Vagina (tissue), 2 donors: ENCODE measurements at regions not wholly inside any gene's neighbourhood (a gene's known extent, or its start where the extent isn't known, plus 50 kb on each side); places are given as distances from the start of the nearest gene placed in this dataset.
A peak's percentile ranks its signal among the peaks of the same experiment; 100 is the strongest.

Experiments
- DNase-seq, 2 donors: peaks; one replicate each; pipeline ENCODE4 v3.0.0-alpha.2; 2017; ENCODE audit errors: extremely low spot score in 2 of 2
- H3K27ac ChIP-seq: fragments of 200-600 bp; sonication (generic); one replicate; pipeline ENCODE4 v1.5.1; 2019
- H3K27me3 ChIP-seq: fragments of 200-600 bp; sonication (generic); one replicate; pipeline ENCODE4 v1.5.1; 2019
- H3K36me3 ChIP-seq, 2 donors: fragments of 200-600 bp; sonication (generic); one replicate each; pipeline ENCODE4 v1.5.1; 2017 to 2019
- H3K4me1 ChIP-seq: fragments of 200-600 bp; sonication (generic); one replicate; pipeline ENCODE4 v1.5.1; 2019
- H3K4me3 ChIP-seq, 2 donors: fragments of 200-600 bp; sonication (generic); 1 replicate in 1 of 2; 2 replicates in 1 of 2; pipeline ENCODE4 v1.5.1; 2016 to 2019
- H3K9me3 ChIP-seq: fragments of 200-600 bp; sonication (generic); one replicate; pipeline ENCODE4 v1.5.1; 2019
- CTCF ChIP-seq, 3 experiments: fragments of 450-650 bp in 2 of 3; fragments of 200-600 bp in 1 of 3; sonication (generic) in 1 of 3; IDR thresholded peaks; one replicate each; pipeline ENCODE4 v1.5.1; 2017 to 2019; ENCODE audit warnings: antibody characterized with exemption in 3 of 3, mild to moderate bottlenecking in 2 of 3, moderate library complexity in 2 of 3
- POLR2A ChIP-seq, 2 donors: fragments of 450-650 bp; IDR thresholded peaks; one replicate each; pipeline ENCODE4 v1.6.1; 2017; ENCODE audit warnings: antibody characterized with exemption in 2 of 2, mild to moderate bottlenecking in 2 of 2, moderate library complexity in 2 of 2
- POLR2AphosphoS5 ChIP-seq, 2 donors: sonication (generic); formaldehyde crosslinking; IDR thresholded peaks; one replicate each; pipeline ENCODE4 v1.9.0; 2017; ENCODE audit warnings: antibody characterized with exemption in 2 of 2, mild to moderate bottlenecking in 2 of 2, low read depth in 1 of 2; ENCODE audit not compliant: insufficient read depth in 1 of 2
- intact Hi-C: fragments of 100-400 bp; cut with DNase I; formaldehyde crosslinking; loops from one replicate; pipeline ENCODE4 v1.15.1; 2023

GRCh38 chr6:166073082-166073481, 94.6 kb downstream of the TBXT start:
- Histone ChIP-seq H3K27ac (no peak overlapping the region), H3K4me3 (no peak overlapping the region), H3K9me3 (no peaks in the 10 kb centered on the region), H3K27me3 (no peaks in the 10 kb centered on the region), H3K4me1 (peaks cover 13% of the 10 kb centered on the region), H3K36me3 (no peaks in the 10 kb centered on the region)
- intact Hi-C loops = no loop called here
- no peak for DNase-seq
- TF ChIP-seq POLR2AphosphoS5 (IDR thresholded peaks at IDR 0.05; ENCODE audit: insufficient read depth in 1 of 2, low read depth in 1 of 2) (no peak), POLR2A (IDR thresholded peaks at IDR 0.05) (no peak), CTCF (IDR thresholded peaks at IDR 0.05) (no peak)

- Histone ChIP-seq H3K36me3 (no peaks in the 10 kb centered on the region), H3K27ac (no peak overlapping the region), H3K4me1 (no peaks in the 10 kb centered on the region), H3K4me3 (no peak overlapping the region), H3K27me3 (no peaks in the 10 kb centered on the region), H3K9me3 (no peaks in the 10 kb centered on the region)
- TF ChIP-seq POLR2A (IDR thresholded peaks at IDR 0.05) (no peak), POLR2AphosphoS5 (IDR thresholded peaks at IDR 0.05; ENCODE audit: insufficient read depth in 1 of 2, low read depth in 1 of 2) (no peak), CTCF (IDR thresholded peaks at IDR 0.05) (no peak)
- no peak for DNase-seq
- intact Hi-C loops = no loop called here
Measured at GRCh38 chr6:166068768-166069167, 98.9 kb downstream of the TBXT start.

- H3K27ac ChIP-seq = peak overlapping the region; percentile 13
Measured at GRCh38 chr6:166058064-166058739, 109.4 kb downstream of the TBXT start.

GRCh38 chr6:166057431-166057830, 110.2 kb downstream of the TBXT start:
- Histone ChIP-seq H3K9me3 (no peaks in the 10 kb centered on the region), H3K4me3 (no peak overlapping the region), H3K27me3 (no peaks in the 10 kb centered on the region), H3K36me3 (no peaks in the 10 kb centered on the region), H3K27ac (peak overlapping the region; percentile 13), H3K4me1 (no peaks in the 10 kb centered on the region)
- TF ChIP-seq CTCF (IDR thresholded peaks at IDR 0.05) (no peak), POLR2AphosphoS5 (IDR thresholded peaks at IDR 0.05; ENCODE audit: insufficient read depth in 1 of 2, low read depth in 1 of 2) (no peak), POLR2A (IDR thresholded peaks at IDR 0.05) (no peak)
- intact Hi-C loops = no loop called here
- DNase-seq = no peak

More at GRCh38 chr6:166058064-166058739, 109.4 kb downstream of the TBXT start:
- Histone ChIP-seq H3K4me1 (no peaks in the 10 kb centered on the region), H3K9me3 (no peaks in the 10 kb centered on the region), H3K4me3 (no peak overlapping the region), H3K36me3 (no peaks in the 10 kb centered on the region), H3K27me3 (no peaks in the 10 kb centered on the region)
- intact Hi-C loops = no loop called here
- TF ChIP-seq POLR2A (IDR thresholded peaks at IDR 0.05) (no peak), CTCF (IDR thresholded peaks at IDR 0.05) (no peak), POLR2AphosphoS5 (IDR thresholded peaks at IDR 0.05; ENCODE audit: insufficient read depth in 1 of 2, low read depth in 1 of 2) (no peak)
- DNase-seq = no peak

GRCh38 chr6:166056637-166057036, 111.0 kb downstream of the TBXT start:
- no peaks in the 10 kb centered on the region for H3K9me3 ChIP-seq
- H3K4me1 ChIP-seq = no peaks in the 10 kb centered on the region
- H3K27me3 ChIP-seq = no peaks in the 10 kb centered on the region
- no peak for DNase-seq
- no peak for TF ChIP-seq CTCF (IDR thresholded peaks at IDR 0.05)
- TF ChIP-seq POLR2AphosphoS5 (IDR thresholded peaks at IDR 0.05; ENCODE audit: insufficient read depth in 1 of 2, low read depth in 1 of 2) = peak; percentile 60 to 74
- intact Hi-C loops = no loop called here
- no peak overlapping the region for H3K4me3 ChIP-seq
- no peak overlapping the region for H3K27ac ChIP-seq
- H3K36me3 ChIP-seq = no peaks in the 10 kb centered on the region
